ENCODE measurements at regions not wholly inside any gene's neighbourhood (a gene's known extent, or its start where the extent isn't known, plus 50 kb on each side); places are given as distances from the start of the nearest gene placed in this dataset.
"Not testable (repeated sequence)": the region's sequence is repeated elsewhere in the genome, so short reads cannot be mapped to it uniquely, and the experiment has no call there.

GRCh38 chr11:134658481-134659225 lies 246.6 kb upstream of the B3GAT1 start:
- DNase-seq, result no peak
- H3K9me3 Mint-ChIP-seq, result peaks cover 13% of the 10 kb centered on the region
- H3K27ac Mint-ChIP-seq, result no peak overlapping the region
- H3K27me3 Mint-ChIP-seq, result peaks cover 7% of the 10 kb centered on the region
- ChIA-PET CTCF (no interaction called here), POLR2A (no interaction called here)
- H3K4me1 Mint-ChIP-seq (ENCODE audit: low read depth), result peaks cover 9% of the 10 kb centered on the region
- no peaks in the 10 kb centered on the region for H3K36me3 Mint-ChIP-seq
- H3K4me3 Mint-ChIP-seq, result no peak overlapping the region
- intact Hi-C loops (cut with micrococcal nuclease), result no loop called here

- Mint-ChIP-seq H3K36me3 (no peaks in the 10 kb centered on the region), H3K9me3 (peaks cover 13% of the 10 kb centered on the region), H3K27me3 (peaks cover 15% of the 10 kb centered on the region), H3K4me3 (no peak overlapping the region), H3K4me1 (ENCODE audit: low read depth) (peaks cover 9% of the 10 kb centered on the region), H3K27ac (no peak overlapping the region)
- no peak for DNase-seq
- ChIA-PET CTCF (no interaction called here), POLR2A (no interaction called here)
- intact Hi-C loops (cut with micrococcal nuclease), result no loop called here
Observed at GRCh38 chr11:134657631-134658030, 245.6 kb upstream of the B3GAT1 start.

- Mint-ChIP-seq H3K9me3 (peaks cover 13% of the 10 kb centered on the region), H3K4me1 (ENCODE audit: low read depth) (peaks cover 9% of the 10 kb centered on the region), H3K27ac (no peak overlapping the region), H3K36me3 (no peaks in the 10 kb centered on the region), H3K4me3 (no peak overlapping the region), H3K27me3 (peaks cover 19% of the 10 kb centered on the region)
- intact Hi-C loops (cut with micrococcal nuclease), result no loop called here
- ChIA-PET POLR2A (no interaction called here), CTCF (no interaction called here)
- DNase-seq, result no peak
Observed at GRCh38 chr11:134656861-134657540, 245.0 kb upstream of the B3GAT1 start.

GRCh38 chr11:134656086-134656840 lies 244.2 kb upstream of the B3GAT1 start:
- intact Hi-C loops (cut with micrococcal nuclease); CTCF ChIA-PET; POLR2A ChIA-PET; H3K4me3 Mint-ChIP-seq; DNase-seq; H3K4me1 Mint-ChIP-seq (ENCODE audit: low read depth); H3K36me3 Mint-ChIP-seq; H3K27ac Mint-ChIP-seq: not testable (repeated sequence)
- Mint-ChIP-seq H3K9me3 (peaks cover 13% of the 10 kb centered on the region), H3K27me3 (peaks cover 19% of the 10 kb centered on the region)

- Mint-ChIP-seq H3K36me3 (no peaks in the 10 kb centered on the region), H3K9me3 (peaks cover 13% of the 10 kb centered on the region), H3K4me1 (ENCODE audit: low read depth) (peaks cover 9% of the 10 kb centered on the region), H3K27ac (no peak overlapping the region), H3K27me3 (peaks cover 19% of the 10 kb centered on the region), H3K4me3 (no peak overlapping the region)
- intact Hi-C loops (cut with micrococcal nuclease), result no loop called here
- DNase-seq, result no peak
- ChIA-PET POLR2A (no interaction called here), CTCF (no interaction called here)
Observed at GRCh38 chr11:134655189-134655989, 243.3 kb upstream of the B3GAT1 start.

- H3K9me3 Mint-ChIP-seq, result peaks cover 5% of the 10 kb centered on the region
- ChIA-PET CTCF (no interaction called here), POLR2A (no interaction called here)
- intact Hi-C loops (cut with micrococcal nuclease), result no loop called here
- DNase-seq, result peak; percentile 54
- no peak overlapping the region for H3K4me3 Mint-ChIP-seq
- no peaks in the 10 kb centered on the region for H3K36me3 Mint-ChIP-seq
- peaks cover 19% of the 10 kb centered on the region for H3K27me3 Mint-ChIP-seq
- peaks cover 9% of the 10 kb centered on the region for H3K4me1 Mint-ChIP-seq (ENCODE audit: low read depth)
- no peak overlapping the region for H3K27ac Mint-ChIP-seq
Observed at GRCh38 chr11:134654161-134654915, 242.3 kb upstream of the B3GAT1 start.

- no peak overlapping the region for H3K4me3 Mint-ChIP-seq
- no peak for DNase-seq
- H3K36me3 Mint-ChIP-seq, result no peaks in the 10 kb centered on the region
- intact Hi-C loops (cut with micrococcal nuclease), result no loop called here
- peaks cover 5% of the 10 kb centered on the region for H3K9me3 Mint-ChIP-seq
- POLR2A ChIA-PET, result no interaction called here
- H3K27ac Mint-ChIP-seq, result no peak overlapping the region
- H3K27me3 Mint-ChIP-seq, result peaks cover 19% of the 10 kb centered on the region
- peaks cover 9% of the 10 kb centered on the region for H3K4me1 Mint-ChIP-seq (ENCODE audit: low read depth)
- CTCF ChIA-PET, result no interaction called here
Observed at GRCh38 chr11:134652586-134653255, 240.7 kb upstream of the B3GAT1 start.

GRCh38 chr11:134647066-134647743 lies 235.2 kb upstream of the B3GAT1 start:
- intact Hi-C loops (cut with micrococcal nuclease), result no loop called here
- no peak for DNase-seq
- Mint-ChIP-seq H3K4me1 (ENCODE audit: low read depth) (no peaks in the 10 kb centered on the region), H3K36me3 (no peaks in the 10 kb centered on the region), H3K4me3 (no peak overlapping the region), H3K27ac (no peak overlapping the region), H3K27me3 (no peaks in the 10 kb centered on the region), H3K9me3 (no peaks in the 10 kb centered on the region)
- ChIA-PET POLR2A (no interaction called here), CTCF (no interaction called here)

- H3K36me3 Mint-ChIP-seq, result no peaks in the 10 kb centered on the region
- DNase-seq, result no peak
Observed at GRCh38 chr11:134646561-134646960, 234.5 kb upstream of the B3GAT1 start.

GRCh38 chr11:134645576-134645975 lies 233.5 kb upstream of the B3GAT1 start:
- no peaks in the 10 kb centered on the region for H3K9me3 Mint-ChIP-seq
- intact Hi-C loops (cut with micrococcal nuclease), result no loop called here
- H3K27ac Mint-ChIP-seq, result no peak overlapping the region
- H3K4me3 Mint-ChIP-seq, result no peak overlapping the region
- no peaks in the 10 kb centered on the region for H3K36me3 Mint-ChIP-seq
- no peak for DNase-seq
- POLR2A ChIA-PET, result no interaction called here
- CTCF ChIA-PET, result no interaction called here
- H3K4me1 Mint-ChIP-seq (ENCODE audit: low read depth), result no peaks in the 10 kb centered on the region
- no peaks in the 10 kb centered on the region for H3K27me3 Mint-ChIP-seq

More at GRCh38 chr11:134646561-134646960, 234.5 kb upstream of the B3GAT1 start:
- Mint-ChIP-seq H3K4me3 (no peak overlapping the region), H3K9me3 (no peaks in the 10 kb centered on the region), H3K27me3 (no peaks in the 10 kb centered on the region), H3K27ac (no peak overlapping the region), H3K4me1 (ENCODE audit: low read depth) (no peaks in the 10 kb centered on the region)
- CTCF ChIA-PET, result no interaction called here
- POLR2A ChIA-PET, result no interaction called here
- intact Hi-C loops (cut with micrococcal nuclease), result no loop called here

Data from activated CD4-positive, alpha-beta memory T cell treated with anti-CD3 and anti-CD28 coated beads for 36 hours (primary cell).